Neuron (in vitro differentiated cells): ENCODE measurements at regions not wholly inside any gene's neighbourhood (a gene's known extent, or its start where the extent isn't known, plus 50 kb on each side); places are given as distances from the start of the nearest gene placed in this dataset.

Source experiments
- H2AFZ ChIP-seq: one replicate; pipeline ENCODE4 v1.6.1; 2013; ENCODE audit warnings: low read depth, mild to moderate bottlenecking, inconsistent platforms, low read length, moderate library complexity
- H3K27me3 ChIP-seq: one replicate; pipeline ENCODE4 v1.6.1; 2013; ENCODE audit warnings: low read length; ENCODE audit not compliant: insufficient read depth
- H3K36me3 ChIP-seq: one replicate; pipeline ENCODE4 v1.6.1; 2013; ENCODE audit warnings: low read length; ENCODE audit not compliant: insufficient read depth
- H3K4me1 ChIP-seq: one replicate; pipeline ENCODE4 v1.6.1; 2013; ENCODE audit warnings: low read length; ENCODE audit not compliant: insufficient read depth
- H3K4me3 ChIP-seq: 2 replicates; pipeline ENCODE4 v1.5.1; 2013; ENCODE audit warnings: mild to moderate bottlenecking, low read length, moderate library complexity
- H3K9me3 ChIP-seq: one replicate; pipeline ENCODE4 v1.6.1; 2013; ENCODE audit warnings: low read length

DNA sequence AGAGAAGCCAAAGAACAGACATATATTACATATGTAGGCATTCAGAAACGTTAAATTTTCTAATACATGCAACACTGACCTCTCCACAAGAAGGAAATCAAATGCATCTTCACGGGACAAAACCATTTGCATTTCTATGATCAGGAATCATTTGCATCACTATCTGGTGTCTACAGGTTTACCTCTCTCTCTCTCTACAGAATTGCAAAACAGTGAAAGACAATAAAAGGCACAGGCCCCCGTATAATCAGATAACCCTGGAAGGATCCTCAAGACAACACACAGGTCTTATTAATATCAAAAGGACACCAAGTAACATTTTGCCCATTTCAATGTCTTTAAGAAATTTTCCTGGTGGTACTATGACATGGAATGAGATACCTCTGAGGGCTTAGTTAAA is 306.3 kb downstream of the GPAM start:
- H3K4me1 ChIP-seq: no peaks in the 10 kb centered on the region
- H3K9me3 ChIP-seq: no peaks in the 10 kb centered on the region
- no peaks in the 10 kb centered on the region for H3K36me3 ChIP-seq
- H2AFZ ChIP-seq: no peak overlapping the region
- no peaks in the 10 kb centered on the region for H3K27me3 ChIP-seq
- H3K4me3 ChIP-seq: no peak overlapping the region

DNA sequence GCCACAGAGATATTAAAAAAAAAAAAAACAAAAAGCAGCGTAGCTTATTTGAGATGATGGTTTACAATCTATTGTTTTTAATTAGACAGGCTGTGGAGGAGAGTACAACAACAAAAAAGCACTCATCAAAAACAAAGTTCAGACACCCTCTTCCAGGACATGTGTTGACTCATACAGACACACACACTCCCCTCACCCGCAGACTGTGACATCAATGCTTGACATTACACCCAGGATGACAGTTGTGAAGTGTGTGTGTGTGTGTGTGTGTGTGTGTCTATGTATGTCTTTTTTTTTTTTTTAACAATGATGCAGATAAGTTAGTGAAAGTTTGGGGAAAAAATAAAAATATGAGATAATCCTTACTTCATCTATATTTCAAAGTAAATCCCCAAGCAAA is 303.6 kb downstream of the GPAM start:
- no peaks in the 10 kb centered on the region for H3K27me3 ChIP-seq
- H3K4me1 ChIP-seq: no peaks in the 10 kb centered on the region
- no peak overlapping the region for H3K4me3 ChIP-seq
- no peak overlapping the region for H2AFZ ChIP-seq
- no peaks in the 10 kb centered on the region for H3K36me3 ChIP-seq
- no peaks in the 10 kb centered on the region for H3K9me3 ChIP-seq

DNA sequence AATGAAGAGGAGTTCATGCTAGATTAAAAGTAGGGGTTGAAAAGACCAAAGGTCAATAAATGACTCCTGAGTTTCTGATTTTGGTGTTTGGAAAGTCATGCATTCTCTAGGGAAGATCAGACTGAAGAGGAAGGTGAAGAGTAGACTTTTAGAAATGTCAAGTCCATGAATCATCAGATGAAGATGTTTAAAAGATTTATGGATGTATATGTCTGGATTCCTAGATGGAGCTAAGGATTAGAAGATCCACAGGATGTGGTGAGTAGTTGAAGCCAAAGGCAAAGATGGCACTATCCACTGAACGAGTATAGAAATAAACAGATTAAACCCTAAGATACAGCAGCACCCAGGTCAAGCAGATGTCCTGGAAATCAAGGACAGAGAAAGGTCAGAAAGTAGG is 298.5 kb downstream of the GPAM start:
- no peaks in the 10 kb centered on the region for H3K36me3 ChIP-seq
- H2AFZ ChIP-seq: no peak overlapping the region
- no peak overlapping the region for H3K4me3 ChIP-seq
- H3K9me3 ChIP-seq: no peaks in the 10 kb centered on the region
- H3K27me3 ChIP-seq: no peaks in the 10 kb centered on the region
- H3K4me1 ChIP-seq: no peaks in the 10 kb centered on the region

GRCh38 chr10:111885919-111886318 is 297.6 kb downstream of the GPAM start:
- Histone ChIP-seq H3K4me1 (no peaks in the 10 kb centered on the region), H2AFZ (no peak overlapping the region), H3K9me3 (no peaks in the 10 kb centered on the region), H3K27me3 (no peaks in the 10 kb centered on the region), H3K4me3 (no peak overlapping the region), H3K36me3 (no peaks in the 10 kb centered on the region)

DNA sequence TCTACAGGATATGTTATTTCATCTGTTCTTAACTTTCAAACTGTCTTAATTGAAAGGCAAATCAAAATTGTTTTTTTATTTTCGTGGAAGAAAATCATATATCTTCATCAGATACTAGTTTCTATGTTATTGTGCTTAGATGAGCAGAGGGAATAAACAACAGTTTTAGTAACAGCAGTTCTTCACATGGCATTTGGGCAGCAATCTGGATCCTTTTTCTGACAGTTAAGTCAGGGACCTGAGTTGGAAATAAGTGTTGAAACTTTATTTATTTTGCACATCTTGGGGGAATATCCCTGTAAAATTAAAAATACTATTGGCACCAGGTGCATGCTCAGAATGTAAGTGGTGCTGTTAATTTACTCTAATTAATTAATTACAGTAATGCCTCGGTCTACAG is 296.3 kb downstream of the GPAM start:
- H3K9me3 ChIP-seq: no peaks in the 10 kb centered on the region
- H3K27me3 ChIP-seq: no peaks in the 10 kb centered on the region
- no peak overlapping the region for H3K4me3 ChIP-seq
- H3K36me3 ChIP-seq: no peaks in the 10 kb centered on the region
- H3K4me1 ChIP-seq: no peaks in the 10 kb centered on the region
- no peak overlapping the region for H2AFZ ChIP-seq

DNA sequence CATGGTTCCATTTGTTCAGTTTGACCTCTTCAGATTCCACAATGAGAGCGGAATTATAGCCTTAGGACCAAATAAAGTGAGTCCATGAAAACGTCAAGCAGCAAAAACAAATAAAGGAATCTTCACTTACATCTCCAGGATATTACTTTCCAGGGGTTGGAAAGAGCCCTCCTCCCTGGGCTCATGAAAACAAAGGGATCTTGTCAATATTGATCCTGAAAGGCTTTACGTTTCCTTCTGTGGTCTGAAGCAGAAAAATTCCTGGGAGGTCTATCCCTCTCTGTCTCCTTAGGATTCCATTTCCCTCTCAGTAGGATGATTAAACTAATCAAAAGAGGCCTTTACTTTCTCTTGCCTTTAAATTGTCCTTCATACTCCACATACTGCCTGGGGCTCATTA is 293.5 kb downstream of the GPAM start:
- no peaks in the 10 kb centered on the region for H3K9me3 ChIP-seq
- no peak overlapping the region for H3K4me3 ChIP-seq
- H2AFZ ChIP-seq: no peak overlapping the region
- H3K27me3 ChIP-seq: no peaks in the 10 kb centered on the region
- H3K36me3 ChIP-seq: no peaks in the 10 kb centered on the region
- H3K4me1 ChIP-seq: no peaks in the 10 kb centered on the region

DNA sequence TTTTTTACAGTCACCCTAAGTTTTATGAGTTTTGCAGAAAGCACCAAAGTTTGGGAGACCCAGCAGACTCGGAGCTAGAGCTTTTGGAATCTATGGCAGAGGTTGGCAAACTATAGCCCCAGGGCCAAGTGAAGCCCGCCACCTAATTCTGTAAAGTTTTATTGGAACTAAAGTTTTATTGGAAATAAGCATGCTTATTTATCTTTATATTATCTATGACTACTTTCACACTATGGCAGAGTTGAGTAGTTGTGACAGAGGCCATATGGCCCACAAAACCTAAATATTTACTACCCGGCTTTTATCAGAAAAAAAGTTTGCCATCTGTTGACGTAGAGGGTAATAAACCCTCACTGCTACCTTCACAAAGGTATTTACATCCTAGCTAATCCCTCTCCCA is 267.6 kb downstream of the GPAM start:
- Histone ChIP-seq H3K36me3 (no peaks in the 10 kb centered on the region), H2AFZ (no peak overlapping the region), H3K4me1 (peaks cover 6% of the 10 kb centered on the region), H3K27me3 (no peaks in the 10 kb centered on the region), H3K9me3 (no peaks in the 10 kb centered on the region), H3K4me3 (no peak overlapping the region)

DNA sequence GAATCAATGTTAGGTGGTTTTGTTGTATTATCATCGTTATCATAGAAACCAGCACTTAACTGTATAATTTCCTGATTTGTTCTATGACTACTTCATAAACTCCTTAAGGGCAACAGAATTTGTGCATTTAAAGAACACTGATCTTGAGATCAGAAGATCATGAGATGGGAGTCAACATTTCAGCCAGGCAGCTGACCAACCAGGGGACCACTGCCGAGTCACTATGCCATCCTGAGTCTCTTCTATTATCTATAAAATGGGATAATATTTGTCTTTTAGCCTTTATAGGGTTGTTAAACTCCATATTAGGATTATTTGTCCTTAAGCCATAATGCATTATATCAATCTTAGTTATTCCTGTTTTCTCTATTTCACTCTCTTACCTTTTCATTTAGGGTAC is 261.7 kb downstream of the GPAM start:
- Histone ChIP-seq H3K4me1 (peaks cover 6% of the 10 kb centered on the region), H3K9me3 (no peaks in the 10 kb centered on the region), H3K36me3 (no peaks in the 10 kb centered on the region), H2AFZ (no peak overlapping the region), H3K27me3 (no peaks in the 10 kb centered on the region), H3K4me3 (no peak overlapping the region)

DNA sequence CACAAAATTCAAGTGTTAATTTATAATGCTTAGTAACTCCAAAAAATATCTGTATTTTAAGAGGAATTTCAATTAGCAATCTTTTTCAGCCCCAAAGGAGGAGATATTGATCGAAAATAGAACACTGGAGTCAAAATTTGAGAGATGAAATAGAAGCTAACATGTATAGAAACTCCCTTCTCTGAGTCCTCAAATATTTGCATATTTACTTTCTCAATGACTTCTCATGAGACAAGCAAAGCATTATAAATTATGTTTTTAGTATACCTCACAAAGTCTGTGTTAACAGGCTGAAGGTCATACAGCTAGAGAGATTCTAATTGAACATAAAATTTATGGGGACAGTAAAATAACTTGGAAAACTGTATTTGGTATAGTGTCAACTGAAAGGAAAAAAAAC is 260.5 kb downstream of the GPAM start:
- H3K27me3 ChIP-seq: no peaks in the 10 kb centered on the region
- H3K4me1 ChIP-seq: peaks cover 6% of the 10 kb centered on the region
- H3K4me3 ChIP-seq: no peak overlapping the region
- H3K9me3 ChIP-seq: no peaks in the 10 kb centered on the region
- no peak overlapping the region for H2AFZ ChIP-seq
- no peaks in the 10 kb centered on the region for H3K36me3 ChIP-seq

GRCh38 chr10:111926286-111926685 is 257.3 kb downstream of the GPAM start:
- no peak overlapping the region for H2AFZ ChIP-seq
- no peak overlapping the region for H3K4me3 ChIP-seq
- no peaks in the 10 kb centered on the region for H3K27me3 ChIP-seq
- no peaks in the 10 kb centered on the region for H3K4me1 ChIP-seq
- no peaks in the 10 kb centered on the region for H3K9me3 ChIP-seq
- no peaks in the 10 kb centered on the region for H3K36me3 ChIP-seq

- Histone ChIP-seq H3K4me3 (no peak overlapping the region), H2AFZ (no peak overlapping the region), H3K9me3 (no peaks in the 10 kb centered on the region), H3K36me3 (no peaks in the 10 kb centered on the region), H3K4me1 (no peaks in the 10 kb centered on the region), H3K27me3 (no peaks in the 10 kb centered on the region)
Observed at GRCh38 chr10:111933937-111934336, 249.6 kb downstream of the GPAM start.

- Histone ChIP-seq H2AFZ (no peak overlapping the region), H3K9me3 (no peaks in the 10 kb centered on the region), H3K4me3 (no peak overlapping the region), H3K36me3 (no peaks in the 10 kb centered on the region), H3K27me3 (no peaks in the 10 kb centered on the region), H3K4me1 (no peaks in the 10 kb centered on the region)
Observed at GRCh38 chr10:111934931-111935330, 248.6 kb downstream of the GPAM start.

GRCh38 chr10:111936143-111936542 is 247.4 kb downstream of the GPAM start:
- Histone ChIP-seq H3K4me3 (no peak overlapping the region), H3K27me3 (no peaks in the 10 kb centered on the region), H3K4me1 (no peaks in the 10 kb centered on the region), H3K9me3 (no peaks in the 10 kb centered on the region), H3K36me3 (no peaks in the 10 kb centered on the region), H2AFZ (no peak overlapping the region)

GRCh38 chr10:111944331-111944730 is 239.2 kb downstream of the GPAM start:
- H2AFZ ChIP-seq: no peak overlapping the region
- H3K9me3 ChIP-seq: no peaks in the 10 kb centered on the region

More at GRCh38 chr10:111944331-111944730, 239.2 kb downstream of the GPAM start:
- H3K36me3 ChIP-seq: no peaks in the 10 kb centered on the region
- H3K4me3 ChIP-seq: no peak overlapping the region
- H3K27me3 ChIP-seq: no peaks in the 10 kb centered on the region
- H3K4me1 ChIP-seq: no peaks in the 10 kb centered on the region
